ENCODE measurements at regions not wholly inside any gene's neighbourhood (a gene's known extent, or its start where the extent isn't known, plus 50 kb on each side); places are given as distances from the start of the nearest gene placed in this dataset.

GRCh38 chr3:124579641-124580040 lies 150.6 kb upstream of the UMPS start:
- DNase-seq (ENCODE audit: low read depth): no peak

- no peak for DNase-seq (ENCODE audit: low read depth)
These were observed 148.1 kb upstream of the UMPS start for GRCh38 chr3:124582196-124582595.

GRCh38 chr3:124582621-124583395 lies 147.4 kb upstream of the UMPS start:
- DNase-seq (ENCODE audit: low read depth): no peak

- DNase-seq (ENCODE audit: low read depth): no peak
These were observed 146.1 kb upstream of the UMPS start for GRCh38 chr3:124584245-124584551.

- DNase-seq (ENCODE audit: low read depth): peak; percentile 3
These were observed 145.5 kb upstream of the UMPS start for GRCh38 chr3:124584552-124585391.

GRCh38 chr3:124586126-124587052 lies 143.9 kb upstream of the UMPS start:
- no peak for DNase-seq (ENCODE audit: low read depth)

- DNase-seq (ENCODE audit: low read depth): no peak
These were observed 143.2 kb upstream of the UMPS start for GRCh38 chr3:124587053-124587408.

- DNase-seq (ENCODE audit: low read depth): no peak
These were observed 142.2 kb upstream of the UMPS start for GRCh38 chr3:124588036-124588435.

GRCh38 chr3:124588794-124589193 lies 141.5 kb upstream of the UMPS start:
- no peak for DNase-seq (ENCODE audit: low read depth)

GRCh38 chr3:124591699-124592098 lies 138.6 kb upstream of the UMPS start:
- DNase-seq (ENCODE audit: low read depth): no peak

GRCh38 chr3:124592658-124593441 lies 137.4 kb upstream of the UMPS start:
- DNase-seq (ENCODE audit: low read depth): no peak

- no peak for DNase-seq (ENCODE audit: low read depth)
These were observed 136.8 kb upstream of the UMPS start for GRCh38 chr3:124593442-124593829.

- no peak for DNase-seq (ENCODE audit: low read depth)
These were observed 135.7 kb upstream of the UMPS start for GRCh38 chr3:124594581-124594980.

GRCh38 chr3:124597273-124597672 lies 133.0 kb upstream of the UMPS start:
- DNase-seq (ENCODE audit: low read depth): no peak

GRCh38 chr3:124597979-124598378 lies 132.3 kb upstream of the UMPS start:
- DNase-seq (ENCODE audit: low read depth): no peak

GRCh38 chr3:124599147-124599765 lies 131.0 kb upstream of the UMPS start:
- no peak for DNase-seq (ENCODE audit: low read depth)

GRCh38 chr3:124599779-124600693 lies 130.2 kb upstream of the UMPS start:
- no peak for DNase-seq (ENCODE audit: low read depth)

GRCh38 chr3:124600765-124601164 lies 129.5 kb upstream of the UMPS start:
- DNase-seq (ENCODE audit: low read depth): no peak

- no peak for DNase-seq (ENCODE audit: low read depth)
These were observed 129.1 kb upstream of the UMPS start for GRCh38 chr3:124601190-124601589.

- no peak for DNase-seq (ENCODE audit: low read depth)
These were observed 127.1 kb upstream of the UMPS start for GRCh38 chr3:124602980-124603627.

All from stimulated activated CD8-positive, alpha-beta memory T cell treated with anti-CD3 and anti-CD28 coated beads, Interleukin-15, amount 100 ng/mL, for 24 hours (primary cell).